Transverse colon (tissue), 4 donors: ENCODE measurements at regions not wholly inside any gene's neighbourhood (a gene's known extent, or its start where the extent isn't known, plus 50 kb on each side); places are given as distances from the start of the nearest gene placed in this dataset.

ENCODE experiments used
- DNase-seq: peaks from one replicate; pipeline ENCODE4 v3.0.0-alpha.2; 2019
- H3K27ac ChIP-seq, 4 donors: fragments of 200-600 bp; sonication (generic); 2 replicates each; pipeline ENCODE4 v1.5.1; 2016 to 2018; ENCODE audit warnings: inconsistent platforms in 4 of 4
- H3K27me3 ChIP-seq: fragments of 200-600 bp; sonication (generic); 2 replicates; pipeline ENCODE4 v1.5.1; 2017; ENCODE audit warnings: inconsistent platforms
- H3K36me3 ChIP-seq, 4 donors: fragments of 200-600 bp; sonication (generic); 2 replicates each; pipeline ENCODE4 v1.5.1; 2017 to 2019; ENCODE audit warnings: inconsistent platforms in 4 of 4
- H3K4me1 ChIP-seq, 4 donors: fragments of 200-600 bp; sonication (generic); 2 replicates each; pipeline ENCODE4 v1.5.1; 2017 to 2020; ENCODE audit warnings: inconsistent platforms in 4 of 4
- H3K4me3 ChIP-seq, 4 donors: fragments of 200-600 bp; sonication (generic); 1 replicate in 1 of 4; 2 replicates in 3 of 4; pipeline versions ENCODE4 v1.5.1 to v1.6.1; 2017 to 2019; ENCODE audit warnings: inconsistent platforms in 4 of 4
- H3K9me3 ChIP-seq, 2 donors: fragments of 200-600 bp; sonication (generic); 2 replicates each; pipeline ENCODE4 v1.5.1; 2017 to 2019; ENCODE audit warnings: inconsistent platforms in 2 of 2
- CTCF ChIP-seq, 5 experiments: fragments of 200-600 bp in 3 of 5; fragments of 450-650 bp in 2 of 5; sonication (generic) in 3 of 5; IDR thresholded peaks; 1 replicate in 2 of 5; 2 replicates in 3 of 5; pipeline ENCODE4 v1.5.1; 2016 to 2017; ENCODE audit warnings: antibody characterized with exemption in 5 of 5, inconsistent platforms in 3 of 5, mild to moderate bottlenecking in 2 of 5, moderate library complexity in 1 of 5
- EP300 ChIP-seq: sonication (generic); formaldehyde crosslinking; IDR thresholded peaks from one replicate; pipeline ENCODE4 v1.6.1; 2017; ENCODE audit warnings: antibody characterized with exemption, low read depth
- POLR2A ChIP-seq: fragments of 450-650 bp; IDR thresholded peaks from one replicate; pipeline ENCODE4 v1.6.1; 2016; ENCODE audit warnings: antibody characterized with exemption, mild to moderate bottlenecking, moderate library complexity
- POLR2AphosphoS5 ChIP-seq, 3 donors: sonication (generic); formaldehyde crosslinking; IDR thresholded peaks; one replicate each; pipeline ENCODE4 v1.6.1; 2016; ENCODE audit warnings: antibody characterized with exemption in 3 of 3
- WGBS, 2 donors: methylation state at CpG; one replicate each; pipeline ENCODE4 v1.1.5; 2018; ENCODE audit warnings: low coverage in 1 of 2; 5-methylcytosine and 5-hydroxymethylcytosine counted together
- in situ Hi-C, 4 donors: fragments of 200-750 bp; cut with MboI; loops; one replicate each; pipeline versions ENCODE4 v1.15.0 to v1.15.1; 2017; ENCODE audit warnings: low sequenced_read_pairs in 3 of 4, low pct_ligation_motif_present in 1 of 4, low pct_unique_long_range_greater_than_20kb in 1 of 4
- intact Hi-C: fragments of 100-400 bp; cut with DNase I; formaldehyde crosslinking; loops from one replicate; pipeline ENCODE4 v1.15.1; 2023; ENCODE audit warnings: low total_unique reads

GRCh38 chr1:58363585-58363984 is 182.9 kb downstream of the OMA1 start:
- H3K36me3 ChIP-seq = no peaks in the 10 kb centered on the region
- no peaks in the 10 kb centered on the region for H3K9me3 ChIP-seq
- intact Hi-C loops (no loop called here), in situ Hi-C loops (no loop called here)
- H3K4me3 ChIP-seq = no peak overlapping the region
- H3K27ac ChIP-seq = no peak overlapping the region
- no peak for TF ChIP-seq EP300
- TF ChIP-seq POLR2AphosphoS5 (IDR thresholded peaks at IDR 0.05) = no peak
- TF ChIP-seq POLR2A = no peak
- no peak for TF ChIP-seq CTCF (IDR thresholded peaks at IDR 0.05)
- no peaks in the 10 kb centered on the region for H3K4me1 ChIP-seq
- no peaks in the 10 kb centered on the region for H3K27me3 ChIP-seq
- WGBS, 2 donors = 86% methylated on average over 3 of the region's 3 CpGs; no CpG with 5 or more reads in 1 of the 2 donors
- no peak for DNase-seq

GRCh38 chr1:58361134-58361533 is 185.4 kb downstream of the OMA1 start:
- Histone ChIP-seq H3K27ac (no peak overlapping the region), H3K27me3 (no peaks in the 10 kb centered on the region), H3K4me3 (no peak overlapping the region), H3K36me3 (no peaks in the 10 kb centered on the region), H3K4me1 (no peaks in the 10 kb centered on the region), H3K9me3 (no peaks in the 10 kb centered on the region)
- no peak for TF ChIP-seq POLR2AphosphoS5 (IDR thresholded peaks at IDR 0.05)
- DNase-seq = no peak
- in situ Hi-C loops = no loop called here
- WGBS, 2 donors = 35 to 40% methylated on average over 2 of the region's 2 CpGs
- intact Hi-C loops = no loop called here

GRCh38 chr1:58358346-58358745 is 188.2 kb downstream of the OMA1 start:
- Histone ChIP-seq H3K36me3 (no peaks in the 10 kb centered on the region), H3K27ac (no peak overlapping the region), H3K4me1 (no peaks in the 10 kb centered on the region), H3K9me3 (no peaks in the 10 kb centered on the region), H3K4me3 (no peak overlapping the region), H3K27me3 (no peaks in the 10 kb centered on the region)
- in situ Hi-C loops = no loop called here
- TF ChIP-seq POLR2AphosphoS5 (IDR thresholded peaks at IDR 0.05) (no peak), CTCF (IDR thresholded peaks at IDR 0.05) (no peak), EP300 (no peak), POLR2A (no peak)
- intact Hi-C loops = no loop called here
- WGBS, 2 donors = 40 to 49% methylated on average over 4 of the region's 4 CpGs
- no peak for DNase-seq

- Histone ChIP-seq H3K4me3 (no peak overlapping the region), H3K36me3 (no peaks in the 10 kb centered on the region), H3K9me3 (no peaks in the 10 kb centered on the region), H3K27ac (no peak overlapping the region), H3K27me3 (no peaks in the 10 kb centered on the region), H3K4me1 (no peaks in the 10 kb centered on the region)
- TF ChIP-seq POLR2AphosphoS5 (IDR thresholded peaks at IDR 0.05) = no peak
- no peak for TF ChIP-seq EP300
- no peak for TF ChIP-seq CTCF (IDR thresholded peaks at IDR 0.05)
- TF ChIP-seq POLR2A = no peak
- no peak for DNase-seq
- in situ Hi-C loops (no loop called here), intact Hi-C loops (no loop called here)
- WGBS, 2 donors = 68 to 69% methylated on average over 2 of the region's 2 CpGs
Observed at GRCh38 chr1:58356402-58356801, 190.1 kb downstream of the OMA1 start.

GRCh38 chr1:58353168-58353567 is 193.4 kb downstream of the OMA1 start:
- 81 to 87% methylated on average over 2 of the region's 2 CpGs for WGBS, 2 donors
- TF ChIP-seq EP300 (no peak), POLR2A (no peak), POLR2AphosphoS5 (IDR thresholded peaks at IDR 0.05) (no peak), CTCF (IDR thresholded peaks at IDR 0.05) (no peak)
- DNase-seq = no peak
- H3K27me3 ChIP-seq = no peaks in the 10 kb centered on the region
- no peak overlapping the region for H3K4me3 ChIP-seq
- in situ Hi-C loops = no loop called here
- H3K36me3 ChIP-seq = no peaks in the 10 kb centered on the region
- no peaks in the 10 kb centered on the region for H3K9me3 ChIP-seq
- intact Hi-C loops = no loop called here
- no peaks in the 10 kb centered on the region for H3K4me1 ChIP-seq
- H3K27ac ChIP-seq = no peak overlapping the region
